Mammary epithelial cell (primary cell): ENCODE measurements at regions not wholly inside any gene's neighbourhood (a gene's known extent, or its start where the extent isn't known, plus 50 kb on each side); places are given as distances from the start of the nearest gene placed in this dataset.

Experiments used
- CTCF ChIP-seq, 2 donors: IDR thresholded peaks in 1 of 2; conservative IDR thresholded peaks in 1 of 2; 2 replicates each; pipeline ENCODE4 v1.5.1; 2011 to 2012; ENCODE audit warnings: inconsistent platforms in 2 of 2, low read length in 2 of 2, mild to moderate bottlenecking in 2 of 2, control low read depth in 1 of 2, low read depth in 1 of 2; ENCODE audit not compliant: insufficient read depth in 1 of 2; ENCODE audit errors: extremely low read depth in 1 of 2
- EZH2 ChIP-seq: IDR thresholded peaks from 2 replicates; pipeline ENCODE4 v1.6.1; 2012; ENCODE audit warnings: low read length, inconsistent platforms, borderline replicate concordance

- no peak for TF ChIP-seq CTCF (conservative IDR thresholded peaks at IDR 0.05 in 1 of 2, IDR thresholded peaks at IDR 0.05 in 1 of 2; ENCODE audit: extremely low read depth in 1 of 2, insufficient read depth in 1 of 2, low read depth in 1 of 2, low read length in 2 of 2)
- TF ChIP-seq EZH2: no peak
Measured at GRCh38 chr21:35594905-35595304, 465.4 kb downstream of the SETD4 start.
